NAMALWA (cell line): ENCODE measurements at regions not wholly inside any gene's neighbourhood (a gene's known extent, or its start where the extent isn't known, plus 50 kb on each side); places are given as distances from the start of the nearest gene placed in this dataset.
"Not testable (repeated sequence)": the region's sequence is repeated elsewhere in the genome, so short reads cannot be mapped to it uniquely, and the experiment has no call there.

Source experiments
- DNase-seq: peaks from one replicate; pipeline ENCODE4 v3.0.0-alpha.2; 2015; ENCODE audit warnings: low spot score

GRCh38 chr2:168300460-168300859 lies 53.1 kb upstream of the STK39 start:
- no peak for DNase-seq

GRCh38 chr2:168304024-168304681 lies 56.8 kb upstream of the STK39 start:
- DNase-seq, result no peak

- no peak for DNase-seq
These were observed 60.0 kb upstream of the STK39 start for GRCh38 chr2:168307379-168307778.

- no peak for DNase-seq
These were observed 63.2 kb upstream of the STK39 start for GRCh38 chr2:168310580-168310979.

DNA sequence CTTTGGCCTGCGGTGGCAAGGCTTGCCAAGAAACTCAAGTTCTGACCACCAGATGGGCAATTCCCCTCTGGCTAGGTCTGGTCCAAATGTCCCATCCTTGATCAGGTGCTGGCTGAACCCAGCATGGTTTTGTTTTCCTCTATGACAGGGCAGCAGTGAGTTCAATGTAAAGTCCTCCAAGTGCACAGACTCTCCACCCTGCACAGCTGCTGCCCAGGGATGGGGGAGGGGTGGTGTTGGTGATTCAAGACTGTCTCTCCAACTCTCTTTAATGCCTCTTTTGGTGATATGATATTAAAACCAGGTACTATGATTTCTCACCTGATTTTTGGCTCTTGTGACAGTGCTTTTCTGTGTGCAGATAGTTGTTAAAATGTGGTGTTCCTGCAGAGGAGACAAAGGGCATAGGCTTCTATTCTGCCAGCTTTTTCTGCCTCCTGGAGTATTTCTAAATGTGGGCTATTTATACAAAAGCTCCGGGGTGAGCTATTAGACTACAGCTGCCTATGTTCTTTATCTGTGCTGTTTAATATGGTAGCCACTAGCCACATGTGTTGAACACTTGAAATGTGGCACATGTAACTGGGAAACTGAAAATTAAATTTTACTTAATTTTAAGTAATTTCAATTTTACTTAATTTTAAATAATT lies 64.0 kb upstream of the STK39 start:
- no peak for DNase-seq

DNA sequence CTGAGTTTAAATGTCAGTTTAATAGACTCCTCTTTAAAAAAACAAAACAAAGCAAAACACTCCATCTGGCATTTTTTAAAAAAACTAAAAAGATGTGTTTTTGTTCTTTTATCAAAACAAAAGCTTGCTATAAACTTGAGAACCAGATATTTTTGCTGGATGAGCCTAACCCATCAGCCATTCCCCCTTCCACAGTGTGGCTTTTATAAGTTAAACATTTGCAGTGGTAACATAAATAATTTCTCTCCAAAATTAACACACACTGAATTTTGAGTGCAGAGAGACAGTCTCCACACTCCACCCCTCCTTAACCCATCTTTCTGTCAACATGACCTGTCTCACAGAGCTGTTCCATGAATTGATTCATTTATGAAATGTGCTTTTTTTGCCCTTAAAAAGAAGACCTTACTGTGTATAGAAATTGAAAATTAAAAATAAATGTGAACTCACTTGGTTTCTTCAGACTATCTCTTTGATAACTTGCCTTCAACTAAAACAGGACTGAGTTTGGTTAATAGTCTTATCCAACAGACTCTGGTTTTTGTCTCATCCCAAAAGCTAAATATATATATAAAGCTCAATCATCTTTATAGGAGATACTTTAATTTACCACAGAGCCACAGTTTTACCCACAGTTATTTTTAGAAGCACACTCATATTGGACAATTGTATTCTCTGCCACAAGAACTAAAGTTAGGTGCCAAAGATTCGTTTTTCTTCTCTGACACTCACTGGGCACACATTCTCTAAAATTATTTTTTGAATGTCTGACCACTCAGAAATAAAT lies 64.8 kb upstream of the STK39 start:
- no peak for DNase-seq

DNA sequence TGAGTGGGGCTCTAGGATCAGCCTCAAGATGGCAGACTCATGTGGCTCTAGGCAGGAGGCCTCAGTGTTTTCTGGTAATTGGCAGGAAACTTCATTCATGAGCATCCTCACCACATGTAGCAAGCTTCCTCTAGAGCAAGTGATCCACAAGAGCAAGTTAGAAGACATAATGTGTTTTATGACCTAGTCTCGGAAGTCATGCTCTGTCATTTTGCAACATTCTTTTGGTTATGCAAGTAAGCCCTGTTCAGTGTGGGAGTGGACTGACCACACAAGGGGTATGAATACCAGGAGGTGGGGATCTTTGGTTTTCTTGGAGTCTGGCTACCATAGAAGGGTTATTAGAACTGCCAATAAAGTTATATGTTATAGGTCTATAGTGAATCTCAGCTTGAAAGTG lies 66.8 kb upstream of the STK39 start:
- no peak for DNase-seq

DNA sequence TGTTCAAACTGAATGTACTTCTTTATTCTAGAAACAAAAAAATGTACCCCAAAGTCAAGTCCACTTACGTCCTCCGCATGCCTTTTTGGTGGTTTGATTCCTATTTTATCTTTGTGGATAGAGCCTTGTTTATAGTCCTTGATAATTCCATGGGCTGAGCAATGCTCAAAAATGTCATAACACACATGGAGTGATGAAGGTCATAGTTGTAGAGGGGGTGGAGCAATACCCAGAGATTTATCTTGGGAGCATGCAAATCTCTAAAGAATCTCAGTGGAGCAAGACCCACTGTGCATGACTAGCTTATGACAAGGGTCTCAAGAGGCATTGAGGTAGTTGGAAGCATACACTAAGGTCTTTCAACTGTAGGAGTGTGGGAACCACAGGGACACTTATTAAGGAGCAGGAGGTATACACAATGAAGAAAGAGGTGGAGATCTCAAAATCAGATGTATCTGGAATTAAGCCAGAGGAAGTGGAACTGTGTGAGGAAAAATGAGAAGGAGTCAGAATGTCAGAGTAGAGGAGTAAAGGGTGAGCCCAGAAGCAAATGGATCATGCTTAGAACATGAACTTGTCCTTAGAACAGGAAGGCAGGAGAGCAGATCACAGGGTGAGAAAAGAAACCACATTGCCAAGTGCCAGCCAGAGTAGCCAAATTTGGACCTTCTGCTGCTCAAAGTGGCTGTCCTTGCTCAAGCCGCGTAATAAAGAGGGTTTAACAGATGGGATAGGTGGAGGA lies 68.1 kb upstream of the STK39 start:
- DNase-seq, result no peak

- DNase-seq, result no peak
These were observed 68.7 kb upstream of the STK39 start for GRCh38 chr2:168316073-168316440.

- no peak for DNase-seq
These were observed 69.9 kb upstream of the STK39 start for GRCh38 chr2:168317282-168317681.

DNA sequence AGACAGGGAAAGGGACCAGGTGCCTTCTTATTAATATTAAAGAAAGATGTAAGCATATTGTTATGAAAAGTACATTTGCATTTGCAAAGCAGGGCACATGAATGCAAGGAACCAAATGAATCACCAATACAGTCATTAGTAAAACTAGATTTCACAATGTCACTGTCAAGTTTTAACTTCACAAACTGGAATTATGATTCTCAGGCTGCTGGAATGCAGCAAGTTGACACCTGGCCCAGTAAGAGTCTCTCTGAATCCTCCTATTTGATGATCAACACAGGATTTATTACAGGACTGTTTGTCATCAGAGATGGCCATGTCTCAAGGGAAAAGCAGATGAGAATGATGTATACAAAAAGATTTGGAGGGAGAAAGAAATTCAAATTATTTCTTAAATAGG lies 72.9 kb upstream of the STK39 start:
- DNase-seq, result no peak

DNA sequence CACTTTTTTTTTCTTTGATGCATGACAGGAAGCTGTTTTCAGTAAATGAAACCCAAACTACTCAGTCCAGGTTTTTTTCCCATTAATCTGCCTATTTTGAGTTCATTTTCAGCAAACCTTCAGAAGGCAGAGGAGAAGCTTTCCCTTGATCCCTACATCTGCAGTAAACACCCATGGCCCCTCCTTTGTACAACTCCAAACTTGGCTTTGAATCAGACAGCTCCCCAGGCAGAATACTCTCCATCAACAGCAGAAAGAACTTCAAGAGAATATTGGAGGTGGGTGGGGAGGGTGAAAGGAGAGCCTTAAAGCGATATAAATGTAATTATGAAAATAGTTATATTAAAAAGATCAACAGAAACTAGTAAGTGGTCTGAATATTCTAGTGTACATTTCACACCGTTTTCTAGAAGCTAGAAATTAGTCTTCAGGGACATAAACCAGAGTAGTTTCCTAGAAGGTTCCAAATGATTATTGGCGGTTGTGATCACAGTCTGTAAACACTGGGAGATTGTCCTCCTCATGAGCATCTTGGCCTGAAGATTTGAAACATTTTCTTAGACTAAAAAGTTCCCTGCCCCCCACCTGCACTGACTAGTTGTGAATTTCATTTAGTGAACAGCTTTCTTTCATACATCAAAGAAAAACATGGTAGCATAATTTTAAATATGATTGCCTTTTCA lies 75.1 kb upstream of the STK39 start:
- DNase-seq, result no peak

DNA sequence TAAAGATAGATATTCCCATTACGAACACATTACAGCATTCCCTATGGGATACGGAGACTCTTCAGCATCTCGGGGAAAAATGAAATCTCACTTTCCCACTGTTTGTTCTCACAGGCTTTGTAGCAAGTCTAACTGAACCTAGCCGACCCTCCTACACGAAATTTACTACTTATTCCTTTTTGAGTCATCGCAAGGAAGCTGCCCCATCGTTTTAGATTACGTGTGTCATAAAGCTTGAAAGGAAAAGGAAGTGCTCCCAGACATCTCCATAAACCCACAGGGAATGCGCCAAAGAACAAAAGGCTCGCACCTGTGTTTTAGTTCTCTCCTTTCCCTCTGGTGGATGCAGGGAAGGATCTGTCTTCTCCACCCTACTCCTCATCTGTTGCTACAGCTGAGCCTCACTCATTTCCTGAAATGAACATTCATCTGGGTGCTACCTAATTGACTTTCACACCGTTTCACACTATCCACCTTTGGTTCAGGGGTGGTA lies 76.2 kb upstream of the STK39 start:
- no peak for DNase-seq

DNA sequence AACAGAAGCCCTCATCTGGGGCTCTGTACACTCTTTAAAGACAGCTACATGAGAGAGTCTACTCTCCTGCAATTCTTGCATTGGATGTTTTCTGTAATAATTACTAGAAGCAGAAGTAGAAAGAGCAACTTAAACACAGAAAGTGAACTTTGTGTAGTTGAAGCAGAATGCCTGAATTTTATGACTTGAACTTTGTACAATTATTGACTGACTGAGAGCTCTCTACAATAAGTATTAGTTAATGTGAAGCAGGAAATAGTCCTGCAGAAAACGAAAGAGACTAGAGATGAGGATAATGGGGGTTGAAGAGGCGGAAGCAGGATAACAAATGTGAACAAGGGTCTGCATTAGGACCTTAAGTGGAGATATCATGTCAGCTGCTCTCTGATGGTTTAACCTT lies 79.2 kb upstream of the STK39 start:
- no peak for DNase-seq

DNA sequence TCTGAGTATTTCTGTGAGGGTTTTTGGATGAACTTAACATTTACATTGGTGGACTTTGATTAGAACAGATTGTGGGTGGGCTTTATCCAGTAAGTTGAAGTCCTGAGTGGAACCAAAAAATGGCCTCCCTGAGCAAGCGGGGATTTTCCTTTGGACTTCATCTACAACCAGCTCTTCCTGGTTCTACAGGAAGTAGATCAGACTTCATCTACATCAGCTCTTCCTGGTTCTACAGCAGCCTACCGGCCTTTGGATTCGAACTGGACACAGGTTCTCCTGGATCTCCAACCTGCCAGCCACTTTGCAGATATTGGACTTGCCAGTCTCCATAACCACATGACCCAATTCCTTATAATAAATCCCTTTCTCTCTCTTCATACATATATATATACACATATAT lies 79.9 kb upstream of the STK39 start:
- DNase-seq, result no peak

GRCh38 chr2:168328421-168328820 lies 81.0 kb upstream of the STK39 start:
- DNase-seq, result no peak

GRCh38 chr2:168330624-168331423 lies 83.4 kb upstream of the STK39 start:
- DNase-seq, result no peak

DNA sequence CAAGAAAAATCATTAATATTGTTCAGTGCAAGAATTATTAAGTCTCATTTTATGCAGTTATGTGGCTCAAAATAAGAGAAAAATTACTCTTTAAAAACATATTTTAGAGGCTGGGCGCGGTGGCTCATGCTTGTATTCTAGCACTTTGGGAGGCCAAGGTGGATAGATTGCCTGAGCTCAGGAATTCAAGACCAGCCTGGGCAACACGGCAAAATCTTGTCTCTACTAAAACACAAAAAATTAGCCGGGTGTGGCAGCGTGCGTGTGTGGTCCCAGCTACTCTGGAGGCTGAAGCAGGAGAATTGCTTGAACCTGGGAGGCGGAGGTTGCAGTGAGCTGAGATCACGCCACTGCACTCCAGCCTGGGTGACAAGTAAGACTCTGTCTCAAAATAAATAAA lies 87.9 kb upstream of the STK39 start:
- DNase-seq, result not testable (repeated sequence)

DNA sequence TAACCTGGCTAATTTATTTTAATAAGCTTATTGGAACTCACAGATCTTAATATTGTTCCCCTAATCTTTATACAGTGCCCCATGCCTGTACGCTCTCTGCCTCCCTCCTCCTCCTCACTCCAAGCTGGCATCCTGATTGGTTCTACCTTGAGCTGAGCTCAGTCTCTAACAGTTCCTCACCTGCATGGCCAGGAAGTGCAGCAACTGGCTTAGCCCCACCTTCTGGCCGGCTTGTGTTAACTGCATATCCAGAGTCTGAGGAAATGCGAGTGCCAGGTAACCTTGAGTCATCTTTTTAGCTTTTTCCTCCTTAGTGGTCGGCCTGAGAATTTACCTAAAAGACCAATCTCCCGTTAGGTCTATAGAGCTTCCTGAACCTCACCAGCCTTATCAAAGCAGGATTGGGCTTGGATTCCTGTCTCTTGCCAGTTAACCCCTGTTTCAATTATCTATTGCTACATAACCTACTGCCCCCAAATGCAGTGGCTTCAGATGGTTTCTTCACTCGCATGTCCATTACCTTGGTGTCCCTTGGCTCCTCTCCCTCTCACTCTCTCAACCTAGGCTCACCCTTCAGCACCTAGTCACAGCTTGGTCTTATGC lies 89.5 kb upstream of the STK39 start:
- peak; percentile 44 for DNase-seq

- DNase-seq, result no peak
These were observed 90.9 kb upstream of the STK39 start for GRCh38 chr2:168338292-168338691.
